ENCODE measurements at regions not wholly inside any gene's neighbourhood (a gene's known extent, or its start where the extent isn't known, plus 50 kb on each side); places are given as distances from the start of the nearest gene placed in this dataset.
A peak's percentile ranks its signal among the peaks of the same experiment; 100 is the strongest.

GRCh38 chr5:103487218-103487617, 75.4 kb downstream of the NUDT12 start:
- no peak for DNase-seq (ENCODE audit: low read depth)
- no peak for TF ChIP-seq CTCF (IDR thresholded peaks at IDR 0.05; ENCODE audit: control insufficient read depth, extremely low read depth, insufficient read depth)
- no peak overlapping the region for H3K4me3 ChIP-seq (ENCODE audit: low read depth, low read length)

- H3K4me3 ChIP-seq (ENCODE audit: low read depth, low read length) = no peak overlapping the region
- TF ChIP-seq CTCF (IDR thresholded peaks at IDR 0.05; ENCODE audit: control insufficient read depth, extremely low read depth, insufficient read depth) = no peak
- DNase-seq (ENCODE audit: low read depth) = no peak
These were observed 75.8 kb downstream of the NUDT12 start for GRCh38 chr5:103486739-103487138.

- DNase-seq (ENCODE audit: low read depth) = peak; percentile 57
- H3K4me3 ChIP-seq (ENCODE audit: low read depth, low read length) = no peak overlapping the region
- no peak for TF ChIP-seq CTCF (IDR thresholded peaks at IDR 0.05; ENCODE audit: control insufficient read depth, extremely low read depth, insufficient read depth)
These were observed 82.3 kb downstream of the NUDT12 start for GRCh38 chr5:103480246-103480645.

GRCh38 chr5:103477678-103478077, 84.9 kb downstream of the NUDT12 start:
- DNase-seq (ENCODE audit: low read depth) = no peak
- TF ChIP-seq CTCF (IDR thresholded peaks at IDR 0.05; ENCODE audit: control insufficient read depth, extremely low read depth, insufficient read depth) = no peak
- no peak overlapping the region for H3K4me3 ChIP-seq (ENCODE audit: low read depth, low read length)

GRCh38 chr5:103476811-103477210, 85.8 kb downstream of the NUDT12 start:
- DNase-seq (ENCODE audit: low read depth) = no peak
- no peak for TF ChIP-seq CTCF (IDR thresholded peaks at IDR 0.05; ENCODE audit: control insufficient read depth, extremely low read depth, insufficient read depth)
- H3K4me3 ChIP-seq (ENCODE audit: low read depth, low read length) = no peak overlapping the region

- peak; percentile 71 for TF ChIP-seq CTCF (IDR thresholded peaks at IDR 0.05; ENCODE audit: control insufficient read depth, extremely low read depth, insufficient read depth)
- DNase-seq (ENCODE audit: low read depth) = peak; percentile 31
- no peak overlapping the region for H3K4me3 ChIP-seq (ENCODE audit: low read depth, low read length)
These were observed 86.9 kb downstream of the NUDT12 start for GRCh38 chr5:103475629-103476240.

GRCh38 chr5:103474677-103475076, 87.9 kb downstream of the NUDT12 start:
- DNase-seq (ENCODE audit: low read depth) = no peak
- peak; percentile 21; the same call in 1 of the 2 replicates for TF ChIP-seq CTCF (IDR thresholded peaks at IDR 0.05; ENCODE audit: control insufficient read depth, extremely low read depth, insufficient read depth)
- no peak overlapping the region for H3K4me3 ChIP-seq (ENCODE audit: low read depth, low read length)

Data from LNCaP clone FGC (cell line).